Activated T-helper 1 cell treated with anti-CD3 and anti-CD28 coated beads, Interleukin-12 subunit alpha, Interleukin-12 subunit beta, Interleukin-2, Interleukin-4 antibody, amounts not matched to agents 30 ng/mL and 10 ng/mL and 1 ng/mL, durations not matched to agents 14 hours and 24 hours and 36 hours (primary cell): ENCODE measurements at regions not wholly inside any gene's neighbourhood (a gene's known extent, or its start where the extent isn't known, plus 50 kb on each side); places are given as distances from the start of the nearest gene placed in this dataset.

Experiments
- DNase-seq: peaks from one replicate; pipeline ENCODE4 v3.0.0; 2021; ENCODE audit warnings: low spot score
- H3K27ac Mint-ChIP-seq: one replicate; pipeline ENCODE4 v1.8.0; 2021; ENCODE audit warnings: mild to moderate bottlenecking, mixed read lengths
- H3K27me3 Mint-ChIP-seq: one replicate; pipeline ENCODE4 v1.8.0; 2022; ENCODE audit warnings: mild to moderate bottlenecking, moderate library complexity, mixed read lengths; ENCODE audit not compliant: insufficient read depth
- H3K36me3 Mint-ChIP-seq: one replicate; pipeline ENCODE4 v1.8.0; 2021; ENCODE audit warnings: low read depth, mixed read lengths
- H3K4me1 Mint-ChIP-seq: one replicate; pipeline ENCODE4 v1.8.0; 2021; ENCODE audit warnings: low read depth, mixed read lengths
- H3K4me3 Mint-ChIP-seq: one replicate; pipeline ENCODE4 v1.8.0; 2021; ENCODE audit warnings: mild to moderate bottlenecking, moderate library complexity, mixed read lengths
- H3K9me3 Mint-ChIP-seq: one replicate; pipeline ENCODE4 v1.8.0; 2021; ENCODE audit warnings: mixed read lengths
- intact Hi-C: fragments of 100-400 bp; cut with micrococcal nuclease; formaldehyde crosslinking; loops from one replicate; pipeline ENCODE4 v1.15.1; 2024

- no peak overlapping the region for H3K27ac Mint-ChIP-seq
- H3K4me3 Mint-ChIP-seq, result no peak overlapping the region
- no peaks in the 10 kb centered on the region for H3K9me3 Mint-ChIP-seq
- no peaks in the 10 kb centered on the region for H3K4me1 Mint-ChIP-seq
- no peak for DNase-seq
- intact Hi-C loops, result no loop called here
- H3K27me3 Mint-ChIP-seq, result no peaks in the 10 kb centered on the region
- no peaks in the 10 kb centered on the region for H3K36me3 Mint-ChIP-seq
Measured at GRCh38 chr4:157678478-157678877, 457.9 kb downstream of the GRIA2 start.

GRCh38 chr4:157674699-157675098 is 454.2 kb downstream of the GRIA2 start:
- Mint-ChIP-seq H3K27ac (no peak overlapping the region), H3K4me3 (no peak overlapping the region), H3K27me3 (no peaks in the 10 kb centered on the region), H3K36me3 (no peaks in the 10 kb centered on the region), H3K9me3 (no peaks in the 10 kb centered on the region), H3K4me1 (no peaks in the 10 kb centered on the region)
- intact Hi-C loops, result no loop called here
- DNase-seq, result no peak

- Mint-ChIP-seq H3K27ac (no peak overlapping the region), H3K4me3 (no peak overlapping the region), H3K9me3 (no peaks in the 10 kb centered on the region), H3K4me1 (no peaks in the 10 kb centered on the region), H3K36me3 (no peaks in the 10 kb centered on the region), H3K27me3 (no peaks in the 10 kb centered on the region)
- intact Hi-C loops, result no loop called here
- DNase-seq, result no peak
Measured at GRCh38 chr4:157667836-157668235, 447.3 kb downstream of the GRIA2 start.

GRCh38 chr4:157664726-157665125 is 444.2 kb downstream of the GRIA2 start:
- Mint-ChIP-seq H3K9me3 (no peaks in the 10 kb centered on the region), H3K27me3 (no peaks in the 10 kb centered on the region), H3K4me1 (no peaks in the 10 kb centered on the region), H3K27ac (no peak overlapping the region), H3K4me3 (no peak overlapping the region), H3K36me3 (no peaks in the 10 kb centered on the region)
- intact Hi-C loops, result no loop called here
- DNase-seq, result no peak

- Mint-ChIP-seq H3K4me1 (no peaks in the 10 kb centered on the region), H3K9me3 (no peaks in the 10 kb centered on the region), H3K27ac (no peak overlapping the region), H3K36me3 (no peaks in the 10 kb centered on the region), H3K27me3 (no peaks in the 10 kb centered on the region), H3K4me3 (no peak overlapping the region)
- no peak for DNase-seq
- intact Hi-C loops, result no loop called here
Measured at GRCh38 chr4:157655096-157655809, 434.7 kb downstream of the GRIA2 start.

- H3K36me3 Mint-ChIP-seq, result no peaks in the 10 kb centered on the region
- H3K27ac Mint-ChIP-seq, result no peak overlapping the region
- H3K27me3 Mint-ChIP-seq, result no peaks in the 10 kb centered on the region
- intact Hi-C loops, result no loop called here
- H3K4me3 Mint-ChIP-seq, result no peak overlapping the region
- no peaks in the 10 kb centered on the region for H3K9me3 Mint-ChIP-seq
- DNase-seq, result no peak
- H3K4me1 Mint-ChIP-seq, result no peaks in the 10 kb centered on the region
Measured at GRCh38 chr4:157643257-157643656, 422.7 kb downstream of the GRIA2 start.

- H3K27ac Mint-ChIP-seq, result no peak overlapping the region
- no peaks in the 10 kb centered on the region for H3K9me3 Mint-ChIP-seq
- no peaks in the 10 kb centered on the region for H3K27me3 Mint-ChIP-seq
- no peaks in the 10 kb centered on the region for H3K4me1 Mint-ChIP-seq
- no peaks in the 10 kb centered on the region for H3K36me3 Mint-ChIP-seq
- intact Hi-C loops, result no loop called here
- DNase-seq, result no peak
- H3K4me3 Mint-ChIP-seq, result no peak overlapping the region
Measured at GRCh38 chr4:157634057-157634456, 413.5 kb downstream of the GRIA2 start.

GRCh38 chr4:157616741-157617472 is 396.4 kb downstream of the GRIA2 start:
- intact Hi-C loops, result no loop called here
- H3K9me3 Mint-ChIP-seq, result no peaks in the 10 kb centered on the region
- H3K27ac Mint-ChIP-seq, result no peak overlapping the region
- no peak overlapping the region for H3K4me3 Mint-ChIP-seq
- no peaks in the 10 kb centered on the region for H3K27me3 Mint-ChIP-seq
- H3K4me1 Mint-ChIP-seq, result no peaks in the 10 kb centered on the region
- no peaks in the 10 kb centered on the region for H3K36me3 Mint-ChIP-seq
- DNase-seq, result no peak

- Mint-ChIP-seq H3K27ac (no peak overlapping the region), H3K36me3 (no peaks in the 10 kb centered on the region), H3K27me3 (no peaks in the 10 kb centered on the region), H3K9me3 (no peaks in the 10 kb centered on the region), H3K4me1 (no peaks in the 10 kb centered on the region), H3K4me3 (no peak overlapping the region)
- no peak for DNase-seq
- intact Hi-C loops, result no loop called here
Measured at GRCh38 chr4:157607996-157608395, 387.5 kb downstream of the GRIA2 start.

GRCh38 chr4:157600583-157600982 is 380.1 kb downstream of the GRIA2 start:
- H3K4me3 Mint-ChIP-seq, result no peak overlapping the region
- no peaks in the 10 kb centered on the region for H3K36me3 Mint-ChIP-seq
- intact Hi-C loops, result no loop called here
- no peak overlapping the region for H3K27ac Mint-ChIP-seq
- H3K27me3 Mint-ChIP-seq, result no peaks in the 10 kb centered on the region
- DNase-seq, result no peak
- H3K4me1 Mint-ChIP-seq, result no peaks in the 10 kb centered on the region
- H3K9me3 Mint-ChIP-seq, result peaks cover 4% of the 10 kb centered on the region

GRCh38 chr4:157591245-157591644 is 370.7 kb downstream of the GRIA2 start:
- intact Hi-C loops, result no loop called here
- Mint-ChIP-seq H3K4me3 (no peak overlapping the region), H3K27ac (no peak overlapping the region), H3K36me3 (no peaks in the 10 kb centered on the region), H3K27me3 (no peaks in the 10 kb centered on the region), H3K9me3 (peaks cover under 1% of the 10 kb centered on the region), H3K4me1 (no peaks in the 10 kb centered on the region)
- no peak for DNase-seq

GRCh38 chr4:157590679-157591078 is 370.2 kb downstream of the GRIA2 start:
- Mint-ChIP-seq H3K27ac (no peak overlapping the region), H3K36me3 (no peaks in the 10 kb centered on the region), H3K4me3 (no peak overlapping the region), H3K27me3 (no peaks in the 10 kb centered on the region), H3K9me3 (no peaks in the 10 kb centered on the region), H3K4me1 (no peaks in the 10 kb centered on the region)
- intact Hi-C loops, result no loop called here
- DNase-seq, result no peak

GRCh38 chr4:157587681-157588423 is 367.3 kb downstream of the GRIA2 start:
- Mint-ChIP-seq H3K4me3 (no peak overlapping the region), H3K4me1 (no peaks in the 10 kb centered on the region), H3K27me3 (no peaks in the 10 kb centered on the region), H3K27ac (no peak overlapping the region), H3K9me3 (no peaks in the 10 kb centered on the region), H3K36me3 (no peaks in the 10 kb centered on the region)
- intact Hi-C loops, result no loop called here
- DNase-seq, result no peak
